ENCODE measurements at regions not wholly inside any gene's neighbourhood (a gene's known extent, or its start where the extent isn't known, plus 50 kb on each side); places are given as distances from the start of the nearest gene placed in this dataset.

- no peak for DNase-seq (ENCODE audit: low spot score in 2 of 2)
- H3K4me3 ChIP-seq (ENCODE audit: low read depth, poor library complexity, severe bottlenecking) = no peak overlapping the region
- TF ChIP-seq POLR2A (IDR thresholded peaks at IDR 0.05) = no peak
- TF ChIP-seq CTCF (IDR thresholded peaks at IDR 0.05) = no peak
- intact Hi-C loops (cut with DNase I; ENCODE audit: low total_unique reads) = no loop called here
- WGBS, 2 donors = 77 to 85% methylated on average over 14 of the region's 14 CpGs
Observed at GRCh38 chr18:70452501-70452900, 163.7 kb downstream of the SOCS6 start.

- no peak for DNase-seq (ENCODE audit: low spot score in 2 of 2)
- TF ChIP-seq CTCF (IDR thresholded peaks at IDR 0.05) (no peak), POLR2A (IDR thresholded peaks at IDR 0.05) (no peak)
- WGBS, 2 donors = 38 to 49% methylated on average over 2 of the region's 2 CpGs
- no peak overlapping the region for H3K4me3 ChIP-seq (ENCODE audit: low read depth, poor library complexity, severe bottlenecking)
- intact Hi-C loops (cut with DNase I; ENCODE audit: low total_unique reads) = no loop called here
Observed at GRCh38 chr18:70450426-70451253, 161.8 kb downstream of the SOCS6 start.

- no peak overlapping the region for H3K4me3 ChIP-seq (ENCODE audit: low read depth, poor library complexity, severe bottlenecking)
- TF ChIP-seq POLR2A (IDR thresholded peaks at IDR 0.05) = no peak
- no peak for TF ChIP-seq CTCF (IDR thresholded peaks at IDR 0.05)
- intact Hi-C loops (cut with DNase I; ENCODE audit: low total_unique reads) = no loop called here
- 62 to 63% methylated on average over 3 of the region's 3 CpGs for WGBS, 2 donors
- DNase-seq (ENCODE audit: low spot score in 2 of 2) = no peak
Observed at GRCh38 chr18:70448588-70448987, 159.7 kb downstream of the SOCS6 start.

- 48 to 64% methylated on average over 3 of the region's 3 CpGs for WGBS, 2 donors
- no peak overlapping the region for H3K4me3 ChIP-seq (ENCODE audit: low read depth, poor library complexity, severe bottlenecking)
- intact Hi-C loops (cut with DNase I; ENCODE audit: low total_unique reads) = no loop called here
- no peak for DNase-seq (ENCODE audit: low spot score in 2 of 2)
- TF ChIP-seq CTCF (IDR thresholded peaks at IDR 0.05) (no peak), POLR2A (IDR thresholded peaks at IDR 0.05) (no peak)
Observed at GRCh38 chr18:70446063-70446462, 157.2 kb downstream of the SOCS6 start.

- no peak for TF ChIP-seq CTCF (IDR thresholded peaks at IDR 0.05)
- no peak for TF ChIP-seq POLR2A (IDR thresholded peaks at IDR 0.05)
- WGBS, 2 donors = 75 to 94% methylated on average over 5 of the region's 5 CpGs
- intact Hi-C loops (cut with DNase I; ENCODE audit: low total_unique reads) = no loop called here
- no peak for DNase-seq (ENCODE audit: low spot score in 2 of 2)
- H3K4me3 ChIP-seq (ENCODE audit: low read depth, poor library complexity, severe bottlenecking) = no peak overlapping the region
Observed at GRCh38 chr18:70442933-70443332, 154.1 kb downstream of the SOCS6 start.
